ENCODE measurements at regions not wholly inside any gene's neighbourhood (a gene's known extent, or its start where the extent isn't known, plus 50 kb on each side); places are given as distances from the start of the nearest gene placed in this dataset.

GRCh38 chr14:83255727-83256090, 1722.1 kb upstream of the SEL1L start:
- TF ChIP-seq CTCF (IDR thresholded peaks at IDR 0.05; ENCODE audit: low read depth, low read length) (no peak), MAX (IDR thresholded peaks at IDR 0.05; ENCODE audit: low read depth, low read length) (no peak), POLR2A (IDR thresholded peaks at IDR 0.05; ENCODE audit: extremely low read depth, insufficient read length) (no peak)

Measured in NB4 (cell line).